UCSD-AML1 (cell line): ENCODE measurements at regions not wholly inside any gene's neighbourhood (a gene's known extent, or its start where the extent isn't known, plus 50 kb on each side); places are given as distances from the start of the nearest gene placed in this dataset.
"Not testable (repeated sequence)": the region's sequence is repeated elsewhere in the genome, so short reads cannot be mapped to it uniquely, and the experiment has no call there.

Source experiments
- DNase-seq: peaks from one replicate; lab custom pipeline; 2025; ENCODE audit not compliant: unreplicated experiment; lab: John Stamatoyannopoulos, UW

GRCh38 chr7:86375602-86376001 lies 268.1 kb upstream of the GRM3 start:
- not testable (repeated sequence) for DNase-seq

GRCh38 chr7:86372262-86372661 lies 271.4 kb upstream of the GRM3 start:
- no peak for DNase-seq

- DNase-seq: no peak
These were observed 276.8 kb upstream of the GRM3 start for GRCh38 chr7:86366946-86367345.

- DNase-seq: not testable (repeated sequence)
These were observed 303.3 kb upstream of the GRM3 start for GRCh38 chr7:86340407-86340806.

GRCh38 chr7:86339051-86339450 lies 304.7 kb upstream of the GRM3 start:
- DNase-seq: no peak

GRCh38 chr7:86328801-86329433 lies 314.8 kb upstream of the GRM3 start:
- DNase-seq: no peak

GRCh38 chr7:86326847-86327246 lies 316.9 kb upstream of the GRM3 start:
- no peak for DNase-seq

- DNase-seq: no peak
These were observed 322.8 kb upstream of the GRM3 start for GRCh38 chr7:86320889-86321288.

GRCh38 chr7:86320341-86320740 lies 323.4 kb upstream of the GRM3 start:
- DNase-seq: no peak

- DNase-seq: no peak
These were observed 329.9 kb upstream of the GRM3 start for GRCh38 chr7:86313842-86314241.

- DNase-seq: no peak
These were observed 342.4 kb upstream of the GRM3 start for GRCh38 chr7:86301301-86301700.

GRCh38 chr7:86295526-86295925 lies 348.2 kb upstream of the GRM3 start:
- DNase-seq: no peak

- no peak for DNase-seq
These were observed 361.6 kb upstream of the GRM3 start for GRCh38 chr7:86282014-86282682.

- no peak for DNase-seq
These were observed 363.6 kb upstream of the GRM3 start for GRCh38 chr7:86280150-86280549.

- no peak for DNase-seq
These were observed 380.9 kb upstream of the GRM3 start for GRCh38 chr7:86262781-86263180.

GRCh38 chr7:86257894-86258293 lies 385.8 kb upstream of the GRM3 start:
- no peak for DNase-seq

- DNase-seq: no peak
These were observed 391.3 kb upstream of the GRM3 start for GRCh38 chr7:86252406-86252805.

GRCh38 chr7:86248977-86249376 lies 394.7 kb upstream of the GRM3 start:
- DNase-seq: no peak

- no peak for DNase-seq
These were observed 400.5 kb upstream of the GRM3 start for GRCh38 chr7:86243171-86243570.

GRCh38 chr7:86226191-86226590 lies 417.5 kb upstream of the GRM3 start:
- DNase-seq: no peak

GRCh38 chr7:86222806-86223205 lies 420.9 kb upstream of the GRM3 start:
- no peak for DNase-seq

- no peak for DNase-seq
These were observed 429.0 kb upstream of the GRM3 start for GRCh38 chr7:86214734-86215133.

- no peak for DNase-seq
These were observed 430.7 kb upstream of the GRM3 start for GRCh38 chr7:86212976-86213375.
